ENCODE measurements at regions not wholly inside any gene's neighbourhood (a gene's known extent, or its start where the extent isn't known, plus 50 kb on each side); places are given as distances from the start of the nearest gene placed in this dataset.

GRCh38 chr2:147531269-147531668 is 313.6 kb upstream of the ACVR2A start:
- no peak for TF ChIP-seq CTCF (IDR thresholded peaks at IDR 0.05; ENCODE audit: unreplicated experiment)
- Mint-ChIP-seq H3K27me3 (ENCODE audit: low read depth) (no peaks in the 10 kb centered on the region), H3K36me3 (no peaks in the 10 kb centered on the region), H3K9me3 (no peaks in the 10 kb centered on the region), H3K4me1 (peaks cover 7% of the 10 kb centered on the region), H3K4me3 (no peak overlapping the region), H3K27ac (no peak overlapping the region)
- DNase-seq (ENCODE audit: low spot score in 2 of 2, unreplicated experiment in 2 of 2) = no peak

- H3K27me3 Mint-ChIP-seq (ENCODE audit: low read depth) = no peaks in the 10 kb centered on the region
- H3K36me3 Mint-ChIP-seq = no peaks in the 10 kb centered on the region
- H3K9me3 Mint-ChIP-seq = no peaks in the 10 kb centered on the region
- no peak overlapping the region for H3K27ac Mint-ChIP-seq
- no peak for TF ChIP-seq CTCF (IDR thresholded peaks at IDR 0.05; ENCODE audit: unreplicated experiment)
- H3K4me3 Mint-ChIP-seq = no peak overlapping the region
- peaks cover 11% of the 10 kb centered on the region for H3K4me1 Mint-ChIP-seq
- DNase-seq (ENCODE audit: low spot score in 2 of 2, unreplicated experiment in 2 of 2) = no peak
Measured at GRCh38 chr2:147530033-147530432, 314.8 kb upstream of the ACVR2A start.

- Mint-ChIP-seq H3K4me3 (no peak overlapping the region), H3K36me3 (no peaks in the 10 kb centered on the region), H3K4me1 (peaks cover 11% of the 10 kb centered on the region), H3K9me3 (peaks cover 7% of the 10 kb centered on the region), H3K27me3 (ENCODE audit: low read depth) (no peaks in the 10 kb centered on the region), H3K27ac (no peak overlapping the region)
- no peak for DNase-seq (ENCODE audit: low spot score in 2 of 2, unreplicated experiment in 2 of 2)
- TF ChIP-seq CTCF (IDR thresholded peaks at IDR 0.05; ENCODE audit: unreplicated experiment) = no peak
Measured at GRCh38 chr2:147525819-147526489, 318.9 kb upstream of the ACVR2A start.

- H3K27me3 Mint-ChIP-seq (ENCODE audit: low read depth) = no peaks in the 10 kb centered on the region
- no peak for DNase-seq (ENCODE audit: low spot score in 2 of 2, unreplicated experiment in 2 of 2)
- no peak overlapping the region for H3K27ac Mint-ChIP-seq
- H3K4me3 Mint-ChIP-seq = no peak overlapping the region
- peaks cover 4% of the 10 kb centered on the region for H3K4me1 Mint-ChIP-seq
- H3K36me3 Mint-ChIP-seq = no peaks in the 10 kb centered on the region
- TF ChIP-seq CTCF (IDR thresholded peaks at IDR 0.05; ENCODE audit: unreplicated experiment) = no peak
- H3K9me3 Mint-ChIP-seq = peaks cover 7% of the 10 kb centered on the region
Measured at GRCh38 chr2:147524912-147525311, 319.9 kb upstream of the ACVR2A start.

GRCh38 chr2:147523415-147523814 is 321.4 kb upstream of the ACVR2A start:
- Mint-ChIP-seq H3K4me3 (no peak overlapping the region), H3K27me3 (ENCODE audit: low read depth) (no peaks in the 10 kb centered on the region), H3K9me3 (peaks cover 15% of the 10 kb centered on the region), H3K36me3 (no peaks in the 10 kb centered on the region), H3K4me1 (peaks cover 3% of the 10 kb centered on the region), H3K27ac (no peak overlapping the region)
- no peak for DNase-seq (ENCODE audit: low spot score in 2 of 2, unreplicated experiment in 2 of 2)
- no peak for TF ChIP-seq CTCF (IDR thresholded peaks at IDR 0.05; ENCODE audit: unreplicated experiment)

GRCh38 chr2:147521936-147522335 is 322.9 kb upstream of the ACVR2A start:
- Mint-ChIP-seq H3K27me3 (ENCODE audit: low read depth) (no peaks in the 10 kb centered on the region), H3K4me1 (peaks cover 3% of the 10 kb centered on the region), H3K4me3 (no peak overlapping the region), H3K27ac (no peak overlapping the region), H3K36me3 (no peaks in the 10 kb centered on the region), H3K9me3 (peaks cover 15% of the 10 kb centered on the region)
- DNase-seq (ENCODE audit: low spot score in 2 of 2, unreplicated experiment in 2 of 2) = no peak
- TF ChIP-seq CTCF (IDR thresholded peaks at IDR 0.05; ENCODE audit: unreplicated experiment) = no peak

All from mesothelial cell of epicardium (in vitro differentiated cells).